Activated CD8-positive, alpha-beta memory T cell treated with anti-CD3 and anti-CD28 coated beads for 1 hour (primary cell): ENCODE measurements at regions not wholly inside any gene's neighbourhood (a gene's known extent, or its start where the extent isn't known, plus 50 kb on each side); places are given as distances from the start of the nearest gene placed in this dataset.

Experiments used
- DNase-seq, 2 donors: peaks; one replicate each; pipeline ENCODE4 v3.0.0-alpha.2; 2020; ENCODE audit warnings: low read depth in 1 of 2; ENCODE audit errors: extremely low read depth in 1 of 2

GRCh38 chr3:110375751-110376518, 695.7 kb upstream of the NECTIN3 start:
- no peak for DNase-seq

GRCh38 chr3:110378481-110378880, 693.1 kb upstream of the NECTIN3 start:
- DNase-seq: no peak

DNA sequence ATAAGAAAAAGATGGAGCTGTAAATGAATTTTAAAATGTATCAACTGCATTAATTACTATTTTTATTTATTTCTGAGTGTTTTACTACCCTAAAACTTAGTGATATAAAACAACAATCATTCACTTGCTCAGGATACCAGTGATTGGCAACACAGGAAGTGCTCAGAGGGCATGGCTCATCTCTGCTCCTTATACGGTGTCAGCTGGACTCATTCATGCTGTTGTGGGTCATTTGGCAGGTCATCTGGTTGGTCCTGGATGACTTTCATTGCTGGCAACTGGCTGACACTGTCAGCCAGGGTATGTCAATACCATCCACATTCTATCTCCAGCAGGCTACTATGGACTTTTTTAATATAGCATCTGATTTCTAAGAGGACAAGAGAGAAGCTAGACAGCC, 689.6 kb upstream of the NECTIN3 start:
- no peak for DNase-seq

- DNase-seq: no peak
Observed at GRCh38 chr3:110383356-110383755, 688.3 kb upstream of the NECTIN3 start.

DNA sequence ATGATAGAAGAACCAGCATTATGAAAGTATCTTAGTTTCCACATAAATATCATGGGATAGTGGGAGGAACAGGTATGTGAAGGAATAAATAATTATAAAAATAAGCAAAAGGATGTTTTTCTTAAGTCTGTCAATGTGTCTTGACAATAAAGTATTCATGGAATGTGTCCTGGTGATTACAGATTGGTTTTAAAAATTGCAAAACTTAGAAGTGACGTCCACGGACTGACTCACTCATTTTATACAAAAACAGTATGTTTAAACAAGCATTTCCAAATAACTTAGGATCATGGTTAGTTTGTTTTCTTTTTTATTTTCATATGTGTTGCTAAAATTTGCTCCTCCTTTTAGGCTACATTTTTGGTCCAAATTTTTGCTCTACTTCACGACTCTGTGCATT, 687.0 kb upstream of the NECTIN3 start:
- DNase-seq: no peak

DNA sequence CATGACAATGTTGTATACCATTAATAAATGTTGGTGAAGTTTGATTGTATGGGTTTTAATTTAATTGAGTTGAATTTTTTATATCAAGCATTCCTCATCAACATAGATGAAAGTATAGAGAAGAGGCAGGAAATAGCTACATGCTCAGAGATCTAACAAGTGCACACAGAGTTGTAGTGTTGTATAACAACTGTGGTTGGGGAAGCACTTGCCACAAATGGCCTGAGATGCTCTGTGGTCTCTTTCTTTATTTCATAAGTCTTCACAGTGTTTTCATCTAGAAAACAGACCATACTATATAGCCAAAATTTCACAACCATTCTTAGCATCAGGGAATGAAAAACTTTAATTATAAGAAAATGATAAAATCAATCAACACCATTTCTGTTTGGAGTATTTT, 682.6 kb upstream of the NECTIN3 start:
- no peak for DNase-seq

GRCh38 chr3:110390372-110390771, 681.2 kb upstream of the NECTIN3 start:
- DNase-seq: no peak

GRCh38 chr3:110391042-110391441, 680.6 kb upstream of the NECTIN3 start:
- DNase-seq: no peak

DNA sequence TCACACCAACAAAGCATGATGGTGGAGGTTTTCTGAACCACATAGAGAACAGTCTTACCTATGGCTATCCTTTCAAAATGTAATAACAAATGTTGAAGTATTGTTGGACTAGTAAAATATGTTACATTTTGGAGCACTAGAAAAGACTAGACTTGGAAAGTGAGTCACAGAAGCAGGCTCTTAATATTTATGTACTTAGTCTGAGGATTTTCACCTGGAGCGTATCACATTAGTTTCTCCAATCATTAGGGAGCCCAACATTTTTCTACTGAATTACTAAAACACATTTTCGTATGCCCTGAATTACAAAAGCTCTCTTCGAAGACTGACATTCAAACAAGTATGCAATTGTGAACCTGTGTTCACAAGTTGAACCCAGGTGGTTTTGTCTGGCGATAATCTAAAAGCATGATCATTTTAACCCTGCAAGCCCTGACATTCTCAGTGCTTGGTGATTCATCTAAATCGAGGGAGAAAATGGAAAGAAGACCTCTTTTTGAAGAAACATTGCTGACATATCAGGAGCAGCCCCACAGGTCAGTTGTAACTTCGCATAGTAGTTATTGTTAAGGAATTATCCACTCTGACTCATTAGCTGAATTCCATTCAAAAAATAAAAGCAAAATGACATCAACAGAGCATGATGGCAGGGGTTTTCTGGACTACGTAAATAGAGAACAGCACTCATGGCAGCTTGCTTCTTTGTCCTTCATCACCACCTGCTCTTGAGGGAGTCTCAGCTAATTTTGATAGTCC, 679.8 kb upstream of the NECTIN3 start:
- no peak for DNase-seq

DNA sequence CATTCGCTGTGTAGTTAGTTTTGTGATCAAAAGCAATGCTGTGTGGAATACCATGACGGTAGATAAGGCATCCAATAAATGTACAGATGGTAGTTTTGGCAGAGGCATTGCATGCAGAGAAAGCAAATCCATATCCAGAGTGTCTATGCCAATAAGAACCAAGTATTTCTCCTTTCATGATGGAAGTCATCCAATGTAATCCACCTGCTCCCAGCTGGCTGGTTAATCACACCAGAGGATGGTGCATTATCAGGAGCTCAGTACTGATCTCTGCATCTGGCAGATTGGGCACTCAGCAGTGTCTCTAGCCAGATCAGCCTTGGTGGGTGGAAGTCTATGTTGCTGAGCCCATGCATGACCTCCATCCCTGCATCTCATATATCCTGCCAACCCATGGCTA, 677.7 kb upstream of the NECTIN3 start:
- DNase-seq: no peak

DNA sequence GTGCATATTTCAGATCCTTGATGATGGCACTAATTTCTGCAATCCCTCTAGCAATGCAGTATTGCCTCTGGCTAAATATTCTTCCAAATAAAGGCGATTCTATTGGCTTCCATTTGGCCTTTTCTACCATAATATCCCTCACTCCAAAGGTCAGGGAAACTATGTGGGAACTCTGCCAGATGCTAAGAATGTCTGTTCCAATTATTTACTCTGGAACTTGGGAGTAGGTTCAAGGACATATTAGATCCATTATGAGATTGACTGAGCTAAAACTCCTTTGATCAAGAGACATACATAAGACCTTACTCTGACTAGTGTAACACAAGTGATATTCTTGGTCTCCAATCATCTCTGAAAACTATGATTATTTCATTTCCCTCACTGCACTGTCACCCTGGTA, 674.5 kb upstream of the NECTIN3 start:
- DNase-seq: no peak

DNA sequence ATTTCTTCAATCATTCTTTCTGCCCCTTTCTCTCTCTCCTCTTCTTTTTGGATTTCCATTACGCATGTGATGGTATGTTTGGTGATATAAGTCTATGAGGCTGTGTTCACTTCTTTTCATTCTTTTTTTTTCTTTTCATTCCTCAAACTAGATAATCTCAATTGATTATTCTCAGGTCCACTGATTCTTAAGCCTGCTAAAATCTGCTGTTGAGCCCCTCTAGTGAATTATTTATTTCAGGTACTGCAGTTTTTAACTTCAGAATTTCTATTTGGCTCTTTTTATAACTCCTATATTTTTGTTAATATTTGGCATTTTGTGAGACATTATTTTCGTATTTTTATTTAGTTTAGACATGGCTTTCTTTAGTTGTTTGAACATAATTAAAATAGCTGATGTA, 671.3 kb upstream of the NECTIN3 start:
- no peak for DNase-seq

GRCh38 chr3:110405830-110406585, 665.6 kb upstream of the NECTIN3 start:
- DNase-seq: no peak

DNA sequence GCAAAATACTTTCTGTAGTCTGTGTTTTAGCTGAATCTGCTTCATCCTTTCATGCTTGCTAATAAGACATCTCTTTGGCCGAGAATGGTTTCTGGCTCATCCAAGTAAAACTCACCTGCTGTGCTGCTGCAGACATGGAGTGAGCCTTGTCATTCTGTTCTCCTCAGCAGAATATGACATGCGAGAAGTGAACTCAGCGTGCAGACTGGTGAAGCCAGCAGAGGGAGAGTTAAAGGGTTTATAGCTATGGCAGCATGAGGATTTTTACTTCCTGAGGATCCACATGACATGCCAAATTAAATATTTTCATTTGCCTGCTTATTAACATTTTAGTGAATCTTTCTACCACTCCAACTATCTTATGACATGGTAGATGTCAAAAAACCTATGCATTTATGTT, 658.4 kb upstream of the NECTIN3 start:
- DNase-seq: no peak

- no peak for DNase-seq
Observed at GRCh38 chr3:110413807-110414748, 657.5 kb upstream of the NECTIN3 start.

DNA sequence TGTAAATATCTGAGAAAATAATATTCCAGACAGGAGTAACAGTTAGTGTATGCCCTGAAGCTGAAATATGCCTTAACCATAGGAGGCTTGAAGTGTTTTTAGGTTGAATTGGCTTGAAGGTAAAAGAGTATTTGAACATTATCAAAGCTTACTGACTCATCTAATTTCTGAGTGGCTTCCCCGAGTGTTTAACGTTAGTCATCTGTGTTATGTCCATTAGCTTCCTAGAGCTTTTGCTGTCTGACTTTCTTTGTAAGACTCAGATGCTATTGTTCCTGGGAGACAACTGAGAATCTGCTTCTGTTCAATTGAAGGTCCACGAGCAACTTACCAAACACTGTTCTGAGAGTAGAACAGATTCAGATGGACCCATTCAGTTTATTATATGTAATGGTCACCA, 656.8 kb upstream of the NECTIN3 start:
- DNase-seq: no peak

DNA sequence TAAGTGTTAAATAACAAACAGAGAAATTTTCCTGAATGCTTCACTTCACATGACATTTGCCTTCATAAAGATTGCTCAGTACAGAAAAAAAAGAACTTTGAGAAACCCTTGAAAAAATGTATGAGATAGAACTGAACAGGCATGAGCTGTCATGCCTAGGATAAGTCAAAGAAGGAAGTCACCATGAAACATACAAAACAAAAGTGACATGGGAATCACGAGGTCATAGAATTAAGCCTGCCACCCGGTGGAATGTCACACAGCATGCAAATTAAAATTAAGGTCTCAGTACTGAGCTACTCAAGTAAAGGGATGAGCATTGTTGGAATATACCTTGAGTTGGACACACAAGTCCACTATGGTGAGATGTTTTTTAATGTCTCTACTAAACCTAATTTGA, 652.5 kb upstream of the NECTIN3 start:
- DNase-seq: no peak

- DNase-seq: no peak
Observed at GRCh38 chr3:110419601-110420000, 652.0 kb upstream of the NECTIN3 start.

GRCh38 chr3:110420158-110420641, 651.4 kb upstream of the NECTIN3 start:
- no peak for DNase-seq

- no peak for DNase-seq
Observed at GRCh38 chr3:110423276-110423675, 648.3 kb upstream of the NECTIN3 start.
